ENCODE measurements at regions not wholly inside any gene's neighbourhood (a gene's known extent, or its start where the extent isn't known, plus 50 kb on each side); places are given as distances from the start of the nearest gene placed in this dataset.

GRCh38 chr20:39109933-39110818, 148.0 kb downstream of the DHX35 start:
- no peak for DNase-seq

- DNase-seq, result no peak
Measured at GRCh38 chr20:39108746-39109145, 146.6 kb downstream of the DHX35 start.

- no peak for DNase-seq
Measured at GRCh38 chr20:39107741-39108140, 145.6 kb downstream of the DHX35 start.

DNA sequence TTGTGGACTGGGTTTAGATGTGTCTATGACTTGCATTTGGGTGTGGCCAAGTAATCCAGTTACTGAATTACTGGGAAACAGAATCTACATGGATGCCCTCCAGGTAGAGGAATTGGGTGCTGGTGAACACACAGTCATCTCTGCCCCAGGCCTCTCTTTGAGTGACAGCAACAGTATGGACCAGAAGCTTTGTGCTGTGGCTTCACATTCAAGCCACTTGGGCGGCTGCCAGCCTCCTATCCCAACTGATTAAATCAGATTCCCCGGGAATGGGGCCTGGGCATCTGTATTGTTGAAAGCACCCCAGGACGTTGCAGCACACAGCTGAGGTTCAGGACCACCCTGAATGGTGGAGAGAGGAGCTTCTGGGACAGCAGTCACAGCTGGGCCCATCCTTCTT, 144.6 kb downstream of the DHX35 start:
- DNase-seq, result no peak

DNA sequence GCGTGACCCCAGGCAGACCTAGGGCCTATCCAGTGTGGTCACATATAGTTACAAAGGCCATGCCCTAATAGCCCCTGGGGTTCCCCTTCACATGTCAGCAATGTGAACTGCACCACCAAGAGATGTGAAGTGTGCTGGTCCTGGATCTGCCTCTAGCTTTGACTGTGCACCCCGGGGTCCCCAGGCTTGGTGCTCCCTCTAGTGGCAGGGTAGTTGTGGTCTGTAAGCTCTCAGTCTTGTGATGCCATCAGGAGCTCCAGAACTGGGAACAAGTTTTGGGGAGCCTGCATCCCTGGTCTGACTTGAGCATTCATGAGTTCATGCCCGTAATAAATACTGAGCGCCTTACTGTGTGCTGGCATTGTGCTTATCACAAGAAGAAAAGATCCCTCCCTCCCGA, 143.4 kb downstream of the DHX35 start:
- DNase-seq, result no peak

GRCh38 chr20:39103732-39104131, 141.6 kb downstream of the DHX35 start:
- DNase-seq, result no peak

DNA sequence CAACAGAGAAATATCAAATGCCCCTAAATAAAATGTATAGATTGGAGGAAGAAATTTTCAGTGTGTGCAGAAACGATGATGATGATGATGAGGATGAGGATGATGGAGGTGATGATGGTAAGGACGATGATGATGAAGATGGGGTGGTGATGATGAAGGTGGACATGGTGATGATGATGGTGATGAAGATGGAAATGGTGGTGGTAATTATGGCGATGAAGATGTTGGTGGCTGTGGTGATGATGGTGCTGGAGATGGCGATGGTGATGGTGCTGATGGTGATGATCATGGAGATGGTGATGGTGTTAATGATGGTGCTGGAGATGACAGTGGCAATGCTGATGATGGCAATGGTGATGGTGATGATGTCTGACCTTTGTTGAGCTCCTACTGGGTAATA, 141.2 kb downstream of the DHX35 start:
- no peak for DNase-seq

- no peak for DNase-seq
Measured at GRCh38 chr20:39101895-39102294, 139.8 kb downstream of the DHX35 start.

DNA sequence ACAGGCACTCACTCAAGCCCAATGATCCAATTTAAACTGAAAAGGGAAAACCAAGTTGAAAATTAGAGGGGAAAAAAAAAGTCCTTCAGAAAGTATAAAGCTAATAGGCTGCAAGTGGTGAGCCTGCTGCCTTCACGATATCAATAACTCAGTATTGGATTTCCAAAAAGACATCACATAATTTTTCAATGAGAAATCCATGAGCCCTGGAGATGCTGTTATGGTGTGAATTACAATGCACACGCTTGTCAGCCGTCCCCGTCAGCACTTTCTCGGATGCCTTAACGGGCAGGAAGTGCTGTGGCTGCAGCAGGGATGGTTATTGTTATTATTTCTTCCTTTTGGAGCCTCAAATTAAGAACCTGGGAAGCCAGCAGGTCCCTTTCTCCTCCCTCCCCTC, 138.5 kb downstream of the DHX35 start:
- DNase-seq, result no peak

- DNase-seq, result no peak
Measured at GRCh38 chr20:39097889-39098288, 135.7 kb downstream of the DHX35 start.

DNA sequence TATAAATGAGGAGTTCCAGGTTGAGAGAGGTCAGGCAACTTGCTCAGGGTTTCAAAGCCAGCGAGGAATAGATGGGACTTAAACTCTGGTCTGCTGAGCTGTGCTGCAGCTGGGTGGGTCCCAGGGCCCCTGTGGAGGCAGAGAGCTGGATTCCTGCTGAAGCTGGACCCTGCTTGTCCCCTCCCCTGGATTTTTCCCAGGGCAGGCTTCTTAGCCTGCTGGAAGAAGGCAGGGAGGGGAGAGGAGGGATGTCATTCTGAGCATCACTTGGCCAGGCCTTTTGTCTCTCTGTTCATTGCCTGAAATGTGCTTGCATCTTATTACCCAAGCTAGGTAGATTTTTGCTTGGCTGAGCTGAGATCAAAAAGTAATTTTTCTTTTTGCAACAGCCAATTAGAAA, 133.7 kb downstream of the DHX35 start:
- DNase-seq, result no peak

DNA sequence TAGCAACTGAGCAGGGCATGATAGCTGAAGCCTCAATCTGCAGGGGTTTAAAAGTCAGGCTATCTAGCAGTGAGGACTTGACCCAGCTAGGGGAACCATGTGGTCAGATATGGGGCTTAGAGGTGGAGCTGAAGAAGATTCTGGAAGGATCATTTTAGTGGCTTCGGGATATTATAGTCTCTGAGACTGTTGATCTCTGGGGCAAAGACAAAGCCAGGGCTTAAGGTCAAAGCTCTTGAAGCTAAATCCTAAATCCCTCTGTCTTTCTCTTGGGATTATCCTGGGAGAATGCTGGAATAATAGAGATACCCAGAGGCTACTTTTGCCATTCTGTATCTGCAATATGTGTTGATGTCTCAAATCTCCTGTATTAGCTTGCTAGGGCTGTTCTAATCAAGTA, 132.2 kb downstream of the DHX35 start:
- no peak for DNase-seq

GRCh38 chr20:39092733-39093410, 130.7 kb downstream of the DHX35 start:
- no peak for DNase-seq

DNA sequence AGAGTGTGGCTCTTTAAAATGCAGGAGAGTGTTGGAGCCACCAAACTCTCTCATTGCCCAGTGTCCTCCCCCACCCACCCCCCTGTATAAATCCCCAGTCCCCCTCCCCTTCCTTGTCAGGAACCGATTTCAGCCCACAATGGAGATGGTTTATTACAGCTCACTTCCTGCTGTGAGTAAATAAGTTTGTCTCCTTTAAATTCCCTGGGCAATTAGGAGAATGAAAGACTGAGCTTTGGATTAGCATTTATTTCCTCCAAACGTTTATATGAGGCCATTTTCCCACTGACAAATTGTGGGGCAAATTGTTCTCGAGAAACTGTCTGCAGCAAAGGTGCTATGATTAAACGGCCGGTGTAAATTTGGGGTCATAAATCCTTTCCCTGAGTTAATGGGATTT, 128.8 kb downstream of the DHX35 start:
- no peak for DNase-seq

DNA sequence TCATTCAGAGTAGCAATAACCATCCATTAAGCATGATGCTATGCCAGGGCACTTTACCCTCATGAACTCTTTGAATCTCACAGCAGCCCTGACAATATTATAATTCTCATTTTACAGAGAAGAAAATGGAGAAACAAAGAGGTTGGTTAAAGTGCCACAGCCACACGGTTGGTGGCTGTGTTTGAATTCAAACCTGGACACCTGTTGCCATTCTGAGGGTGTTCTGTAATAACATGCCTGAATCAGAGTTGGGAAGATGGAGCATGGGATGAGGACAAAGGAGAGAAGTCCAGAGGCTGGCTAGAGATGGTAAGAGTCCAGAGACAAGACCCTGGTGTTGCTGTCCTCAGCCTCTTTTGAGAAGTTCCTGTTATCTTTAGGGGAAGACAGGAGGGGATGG, 127.7 kb downstream of the DHX35 start:
- DNase-seq, result no peak

Measured in stimulated activated CD4-positive, alpha-beta T cell treated with anti-CD3 and anti-CD28 coated beads, Interleukin-4, amount 100 ng/mL, for 1 hour (primary cell).